ENCODE measurements at regions not wholly inside any gene's neighbourhood (a gene's known extent, or its start where the extent isn't known, plus 50 kb on each side); places are given as distances from the start of the nearest gene placed in this dataset.
A peak's percentile ranks its signal among the peaks of the same experiment; 100 is the strongest.

- peak; percentile 1 for DNase-seq
Observed at GRCh38 chr9:81182431-81182830, 506.9 kb downstream of the TLE1 start.

DNA sequence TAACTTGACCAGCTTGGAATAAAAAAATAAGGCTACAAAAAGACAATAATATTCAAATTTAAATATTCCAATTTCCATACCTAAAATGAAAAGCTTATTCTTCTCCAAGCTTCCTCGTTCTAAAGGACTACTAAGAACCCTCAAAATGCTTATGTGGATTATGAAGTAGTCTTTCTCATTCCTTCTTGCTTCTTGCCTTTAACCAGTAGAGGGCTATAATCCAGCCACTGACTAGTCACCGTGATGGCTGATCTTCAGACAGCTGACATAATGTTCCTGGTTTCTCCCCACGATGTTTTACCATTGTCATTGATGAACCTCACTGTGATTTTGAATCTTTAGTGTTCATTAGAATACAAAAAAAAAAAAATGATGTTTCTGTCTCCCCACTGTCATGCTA is 515.3 kb downstream of the TLE1 start:
- DNase-seq = no peak

- no peak for DNase-seq
Observed at GRCh38 chr9:81171689-81172088, 517.7 kb downstream of the TLE1 start.

- DNase-seq = no peak
Observed at GRCh38 chr9:81162361-81162760, 527.0 kb downstream of the TLE1 start.

- DNase-seq = no peak
Observed at GRCh38 chr9:81156381-81156780, 533.0 kb downstream of the TLE1 start.

DNA sequence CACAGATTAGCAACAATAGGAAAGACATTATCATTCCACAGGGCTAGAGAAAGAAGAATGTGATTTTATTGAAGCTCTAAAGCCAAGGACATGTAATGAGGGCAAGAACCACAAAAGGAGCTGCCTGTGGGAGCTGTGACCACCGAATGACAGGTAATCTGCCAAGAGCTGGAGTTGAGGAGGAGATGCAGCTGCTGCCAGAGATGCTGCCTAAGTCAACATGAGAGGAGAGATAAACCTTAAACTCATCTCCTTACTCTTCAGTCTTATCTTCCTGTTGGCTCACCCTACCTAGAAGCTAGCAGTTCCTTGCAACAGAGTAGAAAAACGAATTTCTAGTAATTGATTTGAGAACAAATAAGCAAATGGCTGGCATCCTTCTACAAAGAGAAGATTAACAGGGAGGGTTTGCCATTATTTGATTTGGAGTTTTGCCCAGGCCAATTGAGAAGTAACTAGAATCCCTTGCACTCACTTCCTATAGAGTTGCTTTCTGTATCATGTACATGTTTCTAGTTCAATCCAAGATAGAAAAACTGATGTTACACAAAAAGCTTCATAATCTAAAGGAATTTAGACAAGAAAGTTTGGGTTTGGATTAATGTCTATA is 539.2 kb downstream of the TLE1 start:
- no peak for DNase-seq

DNA sequence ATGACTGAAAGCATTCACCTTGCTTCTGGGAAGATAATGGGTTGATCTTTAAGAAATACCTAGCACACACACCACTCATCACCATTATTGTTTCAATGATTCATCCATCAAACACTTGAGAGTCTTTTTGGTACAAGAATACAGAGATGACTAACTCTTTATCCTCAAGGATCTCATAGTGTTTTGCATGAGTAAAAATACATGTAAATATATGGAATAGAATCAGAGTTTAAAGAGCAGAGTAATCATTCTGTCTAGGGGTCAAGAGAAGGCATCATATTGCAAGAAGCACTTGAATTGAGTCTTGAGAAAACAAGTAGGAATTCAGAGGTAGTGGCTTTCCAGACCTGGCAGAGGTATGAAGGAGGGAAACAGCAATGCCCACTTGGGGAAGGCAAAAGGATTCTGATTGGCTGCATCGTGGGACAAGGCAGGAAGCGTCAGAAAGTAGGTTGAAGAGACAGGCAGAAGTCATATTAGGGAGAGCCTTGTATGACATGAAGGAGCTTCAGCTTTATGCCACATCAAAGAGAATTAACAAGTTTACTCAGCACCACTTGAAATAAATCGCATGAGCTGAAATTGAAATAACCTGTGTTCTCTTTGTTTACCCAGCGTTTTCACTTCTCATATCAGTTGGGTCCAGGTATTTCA is 542.5 kb downstream of the TLE1 start:
- no peak for DNase-seq

DNA sequence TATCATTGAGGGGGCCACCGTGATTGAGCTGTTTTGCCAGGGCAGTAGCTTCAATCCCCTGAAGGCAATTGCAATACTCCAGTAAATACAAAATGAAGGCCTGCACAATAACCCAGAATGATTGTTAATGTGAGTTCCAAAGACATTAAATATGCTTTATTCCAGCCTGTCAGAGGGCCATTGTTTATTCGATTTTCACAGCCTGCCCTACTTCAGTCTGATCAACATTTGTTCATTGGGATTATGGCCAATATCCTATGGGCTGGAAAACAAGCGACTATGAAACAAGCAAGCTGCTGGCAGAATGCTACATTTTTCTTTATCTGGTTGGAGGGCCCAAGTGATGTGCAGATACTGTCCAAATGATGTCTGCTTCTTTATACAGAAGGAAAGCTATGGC is 543.1 kb downstream of the TLE1 start:
- no peak for DNase-seq

DNA sequence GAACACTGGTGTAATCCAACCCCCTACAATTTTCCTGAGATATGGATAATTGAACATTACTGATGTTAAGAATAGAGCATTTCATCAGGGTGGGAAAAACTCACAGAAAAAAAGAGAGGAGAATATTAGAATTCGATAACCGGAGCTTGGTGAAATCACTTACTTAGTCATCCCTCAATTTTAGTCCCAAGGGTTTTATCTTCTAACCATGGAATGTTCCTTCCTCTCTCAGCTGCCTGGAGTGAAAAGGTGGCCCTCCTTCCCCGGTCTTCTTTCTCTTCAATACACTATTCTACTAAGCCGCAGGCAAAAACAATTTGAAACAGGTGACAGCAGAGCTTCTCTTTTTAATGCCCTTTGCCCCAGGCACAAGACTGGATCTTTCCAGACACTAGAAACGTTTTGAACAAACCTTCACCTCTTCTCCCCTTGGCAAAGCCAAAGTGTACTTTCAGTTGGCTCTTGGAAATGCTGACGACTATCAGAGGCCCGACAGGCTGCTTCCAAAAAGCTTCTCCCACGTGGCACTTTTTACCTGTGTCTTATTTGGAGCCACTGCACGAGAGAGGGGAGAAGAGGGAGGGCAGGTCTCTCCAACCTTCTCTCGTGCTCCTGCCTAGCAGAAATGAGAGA is 543.9 kb downstream of the TLE1 start:
- DNase-seq = no peak

DNA sequence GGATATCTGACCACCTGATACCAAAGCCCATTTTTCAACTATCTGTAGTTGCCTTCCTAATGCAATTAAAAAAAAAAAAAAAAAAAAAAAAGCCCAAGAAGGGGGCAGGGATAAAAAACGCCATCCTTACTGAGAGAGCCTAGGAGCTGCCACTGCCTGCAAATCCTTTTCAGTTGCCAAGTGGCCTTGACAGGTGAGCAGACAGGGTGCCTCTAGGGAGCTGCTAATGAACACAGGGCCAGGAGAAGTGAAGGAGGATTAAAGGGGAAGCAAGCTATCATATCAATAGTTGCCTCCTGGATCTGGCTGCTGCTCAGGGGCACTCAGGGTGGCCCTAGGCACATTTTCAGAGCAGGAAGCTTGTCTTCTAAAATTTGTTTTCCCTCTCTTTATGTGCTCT is 547.4 kb downstream of the TLE1 start:
- DNase-seq = no peak

DNA sequence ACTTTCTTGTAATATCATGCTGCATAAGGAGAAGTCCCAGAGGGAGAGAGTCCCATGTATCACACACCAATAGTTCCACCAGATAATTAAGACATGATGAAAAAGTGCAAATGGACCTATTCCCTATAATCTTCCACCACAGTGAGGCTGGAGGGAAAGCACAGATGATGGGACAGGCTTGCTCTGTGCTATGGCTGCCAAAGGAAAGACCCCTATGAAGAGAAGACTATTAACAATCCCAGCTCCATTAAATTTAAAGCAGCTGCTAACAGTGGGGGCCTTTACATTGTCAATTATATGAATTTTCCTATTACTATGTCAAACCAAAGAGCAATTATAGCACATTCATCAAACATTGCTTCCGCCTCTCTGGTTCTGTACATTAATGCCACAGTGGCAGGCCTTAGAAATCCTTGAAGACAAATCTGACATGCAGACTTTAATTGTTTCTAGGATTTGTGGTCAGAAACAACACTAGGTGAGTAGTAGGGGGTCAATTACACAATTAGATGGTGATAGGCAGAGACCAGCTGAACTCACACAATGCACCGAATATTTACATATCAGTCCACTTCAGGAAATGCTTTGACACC is 551.3 kb downstream of the TLE1 start:
- no peak for DNase-seq

DNA sequence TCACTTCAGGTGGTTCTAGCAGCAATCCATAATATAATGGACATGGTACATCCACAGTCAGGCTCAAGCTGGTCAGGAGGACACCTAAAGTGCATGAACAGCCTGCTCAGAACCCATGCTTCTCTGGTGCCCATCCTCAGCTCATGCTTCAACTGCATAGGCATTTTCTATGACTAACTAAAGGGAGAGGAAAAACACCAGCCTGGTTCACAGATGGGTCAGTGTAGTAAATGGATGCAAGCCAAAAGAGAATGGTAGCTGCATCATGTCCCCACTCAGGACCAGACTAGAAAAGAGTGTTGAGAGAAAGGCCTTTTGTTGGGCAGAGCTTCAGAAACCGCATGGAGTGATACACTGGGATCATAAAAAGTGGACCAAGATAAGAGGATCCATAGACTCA is 556.6 kb downstream of the TLE1 start:
- no peak for DNase-seq

DNA sequence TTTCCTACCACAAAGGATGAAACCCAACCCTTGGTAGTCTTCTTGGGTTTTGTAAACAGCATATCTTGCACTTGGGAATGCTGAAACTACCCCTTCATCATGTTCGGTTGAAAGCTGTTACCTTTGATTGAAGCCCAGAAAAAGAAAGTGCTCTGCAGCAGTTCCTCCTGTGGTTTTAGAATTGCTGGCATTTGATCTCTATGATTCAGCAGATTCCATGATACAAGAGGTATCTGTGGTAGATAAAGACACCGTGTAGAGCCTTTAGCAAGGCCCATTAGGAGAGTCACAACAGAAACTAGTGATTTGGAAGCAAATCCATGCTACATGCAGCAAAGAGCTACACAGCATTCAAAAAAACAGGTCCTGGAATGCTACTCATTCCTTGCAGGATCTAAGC is 557.0 kb downstream of the TLE1 start:
- no peak for DNase-seq

DNA sequence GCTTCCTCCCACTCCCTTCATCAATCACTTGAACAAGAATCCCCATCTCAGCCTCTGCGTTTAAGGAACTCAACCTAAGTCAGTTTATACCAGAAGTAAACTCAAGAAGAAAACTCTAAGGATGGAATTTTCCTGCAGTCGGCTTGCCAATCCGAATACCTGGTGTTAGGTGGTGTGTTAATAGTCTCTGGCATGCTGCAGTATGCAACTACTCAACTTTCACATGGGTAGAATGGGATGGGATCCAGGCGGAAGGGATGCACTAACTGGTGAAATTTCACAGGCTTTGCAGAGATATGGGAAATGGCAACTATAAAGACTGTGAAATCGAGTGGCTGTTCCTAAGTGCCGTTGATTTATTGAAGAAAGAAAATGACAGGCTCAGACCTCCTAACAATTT is 560.6 kb downstream of the TLE1 start:
- DNase-seq = no peak

- no peak for DNase-seq
Observed at GRCh38 chr9:81125446-81126092, 563.8 kb downstream of the TLE1 start.

GRCh38 chr9:81123526-81123925 is 565.8 kb downstream of the TLE1 start:
- DNase-seq = no peak

DNA sequence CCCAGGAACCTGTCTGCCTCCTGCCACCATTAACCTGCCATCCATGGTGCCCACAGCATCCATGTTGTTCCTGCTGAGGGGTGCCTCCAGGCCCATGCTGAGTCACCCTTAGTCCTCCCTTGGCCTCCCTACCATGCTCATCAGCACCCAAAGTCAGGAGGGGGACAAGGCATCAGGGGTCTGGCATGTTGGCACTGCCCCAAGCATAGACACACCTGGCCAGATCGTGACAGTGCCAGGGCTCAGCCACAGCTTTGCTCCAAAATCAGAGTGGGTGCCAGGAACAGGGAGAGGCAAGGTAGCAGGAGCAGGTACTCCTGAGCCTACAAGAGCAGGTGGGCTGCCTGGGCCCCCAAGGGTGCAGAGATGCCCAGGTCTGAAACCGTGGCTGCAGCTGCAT is 566.6 kb downstream of the TLE1 start:
- no peak for DNase-seq

- DNase-seq = no peak
Observed at GRCh38 chr9:81119591-81119990, 569.8 kb downstream of the TLE1 start.

GRCh38 chr9:81118416-81118815 is 570.9 kb downstream of the TLE1 start:
- no peak for DNase-seq

- DNase-seq = peak; percentile 50
Observed at GRCh38 chr9:81116340-81117137, 572.8 kb downstream of the TLE1 start.

DNA sequence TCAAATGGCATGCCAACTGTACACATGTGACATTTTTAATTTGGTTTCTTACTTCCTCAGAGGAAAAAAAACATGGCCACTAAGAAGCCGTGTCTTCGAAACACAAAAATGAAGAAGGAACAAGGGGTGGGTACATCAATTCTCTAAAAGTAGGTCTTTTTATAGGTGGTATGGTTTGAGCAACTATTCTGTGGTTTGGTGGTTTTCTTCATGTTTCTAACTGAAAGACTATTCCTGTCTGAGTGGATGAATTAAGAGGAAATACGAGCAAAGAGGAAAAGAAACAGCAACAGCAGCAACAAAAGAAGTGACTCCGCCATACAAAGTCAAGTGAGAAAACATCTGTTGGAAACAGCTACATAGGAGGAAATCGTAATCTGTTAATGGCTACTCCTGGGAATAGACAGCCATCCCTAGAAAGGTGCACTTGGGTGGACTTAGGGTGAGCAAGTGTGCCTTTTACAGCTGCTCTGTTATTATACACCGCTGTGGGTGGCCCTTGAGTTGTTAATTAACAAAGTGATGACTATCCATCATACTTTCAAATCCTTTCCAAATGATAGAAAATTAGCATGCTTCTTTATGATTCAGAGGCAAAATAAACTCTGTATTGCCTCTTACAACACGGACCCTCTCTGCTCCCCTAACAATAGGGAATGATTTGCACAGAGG is 575.8 kb downstream of the TLE1 start:
- no peak for DNase-seq
